A204.1 (cell line): ENCODE measurements at regions not wholly inside any gene's neighbourhood (a gene's known extent, or its start where the extent isn't known, plus 50 kb on each side); places are given as distances from the start of the nearest gene placed in this dataset.
"Not testable (repeated sequence)": the region's sequence is repeated elsewhere in the genome, so short reads cannot be mapped to it uniquely, and the experiment has no call there.

ENCODE experiments used
- FAIRE-seq: peaks from 2 replicates; lab custom pipeline; 2012; peaks lifted over from hg19 to GRCh38; lab: Jason Lieb, UNC

- no peak for FAIRE-seq
These were observed 538.7 kb upstream of the SMIM31 start for GRCh38 chr4:164215113-164215741.

DNA sequence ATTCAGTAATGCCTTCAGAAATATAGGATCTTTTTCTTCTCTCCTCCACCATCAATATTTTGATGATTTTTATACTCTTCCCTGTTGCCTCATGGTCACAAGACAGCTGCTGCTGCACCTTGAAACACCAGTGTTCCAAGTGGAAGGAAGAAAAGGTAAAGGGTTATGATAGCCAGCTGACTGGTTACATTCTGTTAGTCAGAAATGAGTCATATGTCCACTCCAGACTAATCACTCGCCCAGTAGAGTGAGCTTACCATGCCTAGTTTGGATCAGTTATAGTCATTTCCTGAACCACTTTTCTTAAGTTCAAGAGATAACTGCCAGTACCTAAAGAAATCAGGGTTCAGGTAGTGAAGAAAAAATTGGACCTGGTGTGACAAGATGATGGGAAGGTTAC lies 532.3 kb upstream of the SMIM31 start:
- no peak for FAIRE-seq

GRCh38 chr4:164224871-164225270 lies 529.1 kb upstream of the SMIM31 start:
- no peak for FAIRE-seq

DNA sequence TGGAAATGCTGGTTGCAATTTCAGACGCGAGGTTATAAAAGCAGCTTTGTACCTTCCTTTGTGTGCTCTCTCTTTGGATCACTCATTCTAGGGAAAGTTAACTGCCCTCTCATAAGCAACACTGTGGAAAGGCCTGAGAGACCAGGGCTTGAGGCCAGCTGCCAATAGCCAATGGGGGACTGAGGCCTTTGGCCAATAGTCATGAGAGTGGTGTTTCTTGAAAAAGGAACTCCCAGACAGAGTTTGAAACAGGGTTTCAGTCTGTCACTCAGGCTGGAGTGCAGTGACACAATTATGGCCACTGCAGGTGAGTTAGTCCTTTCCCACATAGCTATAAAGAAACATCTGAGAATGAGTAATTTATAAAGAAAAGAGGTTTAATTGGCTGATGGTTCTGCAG lies 524.7 kb upstream of the SMIM31 start:
- FAIRE-seq, result no peak

DNA sequence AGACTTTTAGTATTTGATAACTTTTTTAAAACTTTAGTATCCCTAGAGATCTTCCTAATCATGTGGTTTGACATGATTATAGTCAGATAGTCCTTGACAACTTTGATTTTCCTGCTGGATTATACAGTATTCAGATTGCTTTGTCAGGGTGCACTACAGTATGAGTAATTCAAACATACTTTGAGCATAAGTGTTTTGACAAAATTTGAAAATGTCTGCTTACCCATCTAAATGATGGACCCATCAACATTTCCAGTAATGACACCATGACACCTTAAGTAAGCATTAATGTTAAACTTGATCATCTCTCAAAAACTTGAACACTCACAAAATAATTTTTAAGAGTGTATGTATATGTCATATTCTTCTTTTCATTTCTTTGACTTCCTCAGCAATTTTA lies 514.5 kb upstream of the SMIM31 start:
- no peak for FAIRE-seq

DNA sequence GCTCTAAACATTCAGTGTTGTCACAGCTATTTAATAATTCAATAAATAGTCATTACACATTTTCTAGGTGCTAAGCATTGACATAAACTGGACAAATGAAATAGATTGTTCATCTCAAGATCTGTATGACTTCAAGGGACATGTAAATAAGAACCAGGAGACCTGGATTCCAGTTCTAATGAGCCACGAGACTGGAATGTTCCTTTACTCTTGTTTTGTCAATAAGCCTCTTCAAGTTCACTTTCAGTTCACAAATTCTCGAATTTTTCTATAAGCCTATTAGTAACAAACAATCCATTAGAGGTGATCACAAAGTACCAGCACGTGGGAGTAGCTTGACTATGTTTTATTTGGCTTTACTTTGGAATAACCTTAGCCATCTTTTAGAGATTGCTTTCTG lies 514.0 kb upstream of the SMIM31 start:
- no peak for FAIRE-seq

DNA sequence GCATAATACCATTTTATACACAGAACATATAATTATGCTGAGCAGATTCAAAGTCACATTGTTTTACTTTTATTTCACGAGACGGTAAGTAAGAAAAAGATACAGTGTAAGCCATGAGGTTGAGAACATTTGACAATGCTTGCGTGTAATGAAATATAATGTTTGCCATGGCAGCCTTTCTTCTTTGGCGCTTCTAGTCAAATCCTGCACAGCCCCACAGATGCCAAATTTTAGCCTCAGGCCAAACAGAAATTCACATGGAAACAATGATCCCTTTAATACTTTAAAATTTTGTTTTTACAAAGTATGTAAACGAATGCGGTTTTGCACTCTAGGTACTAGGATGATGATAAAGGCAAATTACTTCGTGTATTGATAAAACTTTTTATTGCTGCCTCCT lies 502.7 kb upstream of the SMIM31 start:
- FAIRE-seq, result no peak

GRCh38 chr4:164252286-164252685 lies 501.6 kb upstream of the SMIM31 start:
- FAIRE-seq, result no peak

- no peak for FAIRE-seq
These were observed 492.1 kb upstream of the SMIM31 start for GRCh38 chr4:164261831-164262230.

DNA sequence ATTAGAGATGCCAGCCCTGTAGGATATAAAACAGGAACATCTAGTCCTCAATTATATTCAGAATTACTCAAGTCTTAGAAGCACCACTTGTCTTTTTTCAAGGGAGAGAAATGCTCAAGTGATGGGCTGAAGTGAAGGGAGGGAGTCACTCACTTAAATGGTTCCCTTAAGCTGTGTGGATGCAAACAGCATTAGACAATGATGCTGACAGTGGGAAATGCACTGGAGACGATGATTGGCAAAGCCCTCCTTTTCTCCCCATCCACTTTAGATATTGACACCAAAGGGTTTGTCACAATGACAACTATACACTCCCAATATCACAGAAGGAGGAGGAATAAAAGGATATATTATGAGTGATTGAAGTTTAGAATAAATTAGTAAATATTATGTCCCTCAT lies 491.4 kb upstream of the SMIM31 start:
- not testable (repeated sequence) for FAIRE-seq

GRCh38 chr4:164277414-164277813 lies 476.5 kb upstream of the SMIM31 start:
- FAIRE-seq, result not testable (repeated sequence)

GRCh38 chr4:164287173-164287572 lies 466.8 kb upstream of the SMIM31 start:
- no peak for FAIRE-seq

DNA sequence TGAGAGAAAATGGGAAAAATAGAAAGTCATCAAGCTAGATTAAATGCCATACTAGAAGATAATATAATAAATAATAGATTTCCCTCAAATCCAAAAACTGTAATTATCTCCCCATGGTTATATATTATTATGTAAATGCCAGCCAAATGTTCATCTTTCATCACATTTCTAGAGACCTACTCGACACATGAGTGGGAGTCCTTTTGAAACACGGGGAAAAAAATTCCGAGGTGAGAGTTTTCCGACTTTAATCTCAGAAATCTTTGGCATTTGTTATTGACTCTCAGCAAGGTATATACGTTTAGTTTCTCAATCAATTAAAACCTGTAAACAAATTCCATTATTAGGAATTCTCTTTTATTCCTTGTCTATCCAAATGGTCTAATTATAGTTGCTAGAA lies 465.4 kb upstream of the SMIM31 start:
- FAIRE-seq, result no peak

DNA sequence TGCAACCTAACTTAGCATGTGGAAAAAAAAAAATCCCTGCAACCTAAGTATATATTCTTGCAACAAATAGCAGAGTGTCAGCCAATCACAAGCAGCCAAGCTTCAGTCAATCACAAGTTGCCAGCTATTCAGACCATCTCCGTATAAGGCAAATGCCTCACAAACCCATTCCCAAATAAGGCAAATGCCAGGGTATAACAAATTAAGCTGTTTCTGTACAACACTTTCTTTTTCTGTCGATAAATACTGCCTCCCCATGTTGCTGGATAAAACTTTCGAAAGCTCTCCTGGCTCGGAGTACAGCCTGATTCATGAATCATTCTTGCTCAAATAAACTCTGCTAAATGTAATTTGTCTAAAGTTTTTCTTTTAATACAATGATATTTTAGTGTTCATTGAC lies 460.7 kb upstream of the SMIM31 start:
- FAIRE-seq, result no peak

DNA sequence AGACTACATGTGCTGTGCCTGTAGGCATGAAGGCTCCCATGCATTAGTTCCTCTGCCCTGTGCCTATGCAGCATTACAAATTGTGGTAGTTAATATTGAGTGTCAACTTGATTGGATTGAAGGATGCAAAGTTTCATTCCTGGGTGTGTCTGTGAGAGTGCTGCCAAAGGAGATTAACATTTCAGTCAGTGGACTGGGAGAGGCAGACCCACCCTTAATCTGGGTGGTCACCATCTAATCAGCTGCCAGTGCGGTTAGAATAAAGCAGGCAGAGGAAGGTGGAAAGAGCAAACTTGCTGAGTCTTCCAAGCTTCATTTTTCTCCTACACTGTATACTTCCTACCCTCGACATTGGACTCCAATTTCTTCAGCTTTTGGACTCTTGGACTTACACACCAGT lies 460.2 kb upstream of the SMIM31 start:
- FAIRE-seq, result no peak

DNA sequence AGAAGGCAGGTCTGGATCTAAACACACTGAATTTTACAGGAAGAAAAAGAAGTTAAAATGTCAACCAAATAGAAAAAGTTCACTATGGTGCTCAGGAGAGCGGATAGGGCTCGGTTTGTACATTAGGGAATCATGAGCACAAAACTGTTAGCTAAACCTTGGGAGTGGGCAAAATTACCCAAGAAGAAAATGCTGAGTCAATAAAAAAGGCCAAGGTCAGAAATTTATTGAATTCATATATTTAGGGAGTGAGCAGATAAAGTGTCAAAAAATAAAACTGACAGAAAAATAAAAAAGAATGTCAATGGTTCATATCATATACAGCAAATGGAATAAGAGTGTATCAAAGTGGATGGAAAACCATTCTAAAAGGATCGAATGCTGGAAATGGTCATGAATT lies 452.5 kb upstream of the SMIM31 start:
- no peak for FAIRE-seq

- FAIRE-seq, result no peak
These were observed 449.8 kb upstream of the SMIM31 start for GRCh38 chr4:164304101-164304639.

GRCh38 chr4:164304861-164305260 lies 449.1 kb upstream of the SMIM31 start:
- no peak for FAIRE-seq

GRCh38 chr4:164307262-164307661 lies 446.7 kb upstream of the SMIM31 start:
- no peak for FAIRE-seq

GRCh38 chr4:164312671-164313070 lies 441.3 kb upstream of the SMIM31 start:
- FAIRE-seq, result no peak

GRCh38 chr4:164313853-164314252 lies 440.1 kb upstream of the SMIM31 start:
- FAIRE-seq, result no peak

DNA sequence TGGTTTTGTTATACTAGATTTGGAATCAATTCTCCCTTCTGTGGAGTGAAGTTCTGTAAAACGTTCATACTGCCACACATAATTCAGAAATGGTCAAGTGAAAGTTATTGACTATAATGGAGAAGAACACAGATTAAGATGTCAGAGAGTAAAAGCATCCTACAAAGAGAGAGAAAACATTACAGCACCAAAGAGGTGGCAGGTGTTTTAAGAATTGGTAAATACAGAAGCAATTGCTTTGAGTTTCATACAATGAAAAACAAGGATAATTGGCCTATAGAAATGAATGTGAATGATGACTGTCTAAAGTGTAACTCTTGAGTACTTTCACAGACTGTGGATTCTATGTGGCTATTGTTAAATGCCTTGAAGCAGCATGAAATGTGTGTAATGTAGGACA lies 435.6 kb upstream of the SMIM31 start:
- no peak for FAIRE-seq

- no peak for FAIRE-seq
These were observed 434.2 kb upstream of the SMIM31 start for GRCh38 chr4:164319688-164320087.

DNA sequence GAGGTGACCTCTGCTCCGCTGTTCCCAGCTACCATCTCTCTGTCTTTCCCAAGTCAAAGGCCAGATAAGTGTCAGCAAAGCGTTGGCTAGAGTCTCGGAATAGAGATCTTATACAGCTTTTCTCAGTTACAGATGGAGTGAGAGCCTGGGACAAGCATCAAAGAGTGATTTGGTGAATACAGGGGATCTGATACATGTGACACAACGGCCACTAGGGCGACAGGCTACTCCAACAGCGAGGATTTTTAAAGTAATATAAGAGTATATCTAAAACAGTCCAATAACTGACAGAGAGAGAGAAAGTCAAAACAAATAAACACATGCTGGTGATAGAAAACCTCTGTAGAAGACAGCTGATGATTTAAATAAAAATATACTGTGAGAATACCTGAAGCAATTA lies 433.1 kb upstream of the SMIM31 start:
- no peak for FAIRE-seq

DNA sequence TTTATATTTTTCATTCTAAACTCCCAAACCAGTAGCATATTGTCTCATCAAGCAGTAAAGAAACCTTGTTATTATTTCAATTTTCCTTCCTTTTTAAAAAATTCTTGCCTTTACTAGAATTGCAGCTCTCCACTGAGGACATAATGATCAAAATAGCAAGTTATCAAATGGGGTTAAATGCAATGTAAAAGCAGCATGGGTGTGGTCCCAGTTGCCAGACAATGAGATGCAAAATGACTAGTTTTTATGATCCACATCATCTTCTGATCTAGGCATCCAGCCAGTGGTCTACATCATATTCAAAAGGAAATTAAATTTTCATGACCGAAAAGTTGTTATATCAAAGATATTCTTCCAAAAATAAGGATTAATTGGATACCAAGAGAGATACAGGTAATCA lies 427.9 kb upstream of the SMIM31 start:
- FAIRE-seq, result no peak
